Right atrium auricular region (tissue), 2 donors: ENCODE measurements at regions not wholly inside any gene's neighbourhood (a gene's known extent, or its start where the extent isn't known, plus 50 kb on each side); places are given as distances from the start of the nearest gene placed in this dataset.
"Not testable (repeated sequence)": the region's sequence is repeated elsewhere in the genome, so short reads cannot be mapped to it uniquely, and the experiment has no call there.

Experiments used
- DNase-seq: peaks from one replicate; pipeline ENCODE4 v3.0.0-alpha.2; 2019; ENCODE audit warnings: low spot score
- H3K27ac ChIP-seq, 2 donors: fragments of 200-600 bp; sonication (generic); 1 replicate in 1 of 2; 2 replicates in 1 of 2; pipeline ENCODE4 v1.5.1; 2016 to 2019
- H3K27me3 ChIP-seq, 2 donors: fragments of 200-600 bp; sonication (generic); one replicate each; pipeline versions ENCODE4 v1.5.1 to v1.6.0; 2017 to 2019
- H3K36me3 ChIP-seq: fragments of 200-600 bp; sonication (generic); one replicate; pipeline ENCODE4 v1.5.1; 2016
- H3K4me1 ChIP-seq, 2 donors: fragments of 200-600 bp; sonication (generic); one replicate each; pipeline versions ENCODE4 v1.5.1 to v1.6.0; 2017 to 2019
- H3K4me3 ChIP-seq, 2 donors: fragments of 200-600 bp; sonication (generic); 1 replicate in 1 of 2; 2 replicates in 1 of 2; pipeline ENCODE4 v1.5.1; 2017 to 2019; ENCODE audit warnings: mild to moderate bottlenecking in 1 of 2, moderate library complexity in 1 of 2
- H3K9me3 ChIP-seq, 2 donors: fragments of 200-600 bp; sonication (generic); one replicate each; pipeline ENCODE4 v1.5.1; 2019
- TF ChIP-seq, protein P1 (sequence below), 2 donors: fragments of 200-600 bp; sonication (generic); IDR thresholded peaks; one replicate each; pipeline ENCODE4 v1.5.1; 2019; ENCODE audit warnings: antibody characterized with exemption in 2 of 2

DNA sequence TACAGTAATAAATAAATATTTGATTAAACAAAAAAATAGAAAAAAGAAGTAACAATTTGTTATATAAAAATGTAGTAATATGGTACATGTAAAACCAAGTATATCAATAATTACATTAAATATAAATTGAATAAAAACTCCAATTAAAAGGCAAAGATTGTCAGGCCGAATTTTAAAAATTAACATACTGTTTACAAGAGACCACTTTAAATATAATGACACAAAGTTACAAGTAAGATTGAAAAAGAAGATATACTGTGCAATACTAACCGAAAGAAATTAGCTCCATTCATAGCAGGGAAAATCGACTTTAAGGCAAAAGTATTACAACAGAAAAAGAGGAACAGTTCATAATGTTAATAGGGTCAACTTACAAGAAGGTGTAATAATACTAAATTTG lies 571.5 kb upstream of the ARID1B start:
- no peak overlapping the region for H3K27ac ChIP-seq

GRCh38 chr6:156199182-156199581 lies 578.0 kb upstream of the ARID1B start:
- H3K9me3 ChIP-seq = no peaks in the 10 kb centered on the region
- no peak overlapping the region for H3K27ac ChIP-seq
- H3K27me3 ChIP-seq = no peaks in the 10 kb centered on the region
- no peaks in the 10 kb centered on the region for H3K36me3 ChIP-seq
- no peak overlapping the region for H3K4me3 ChIP-seq
- TF ChIP-seq, protein P1, sequence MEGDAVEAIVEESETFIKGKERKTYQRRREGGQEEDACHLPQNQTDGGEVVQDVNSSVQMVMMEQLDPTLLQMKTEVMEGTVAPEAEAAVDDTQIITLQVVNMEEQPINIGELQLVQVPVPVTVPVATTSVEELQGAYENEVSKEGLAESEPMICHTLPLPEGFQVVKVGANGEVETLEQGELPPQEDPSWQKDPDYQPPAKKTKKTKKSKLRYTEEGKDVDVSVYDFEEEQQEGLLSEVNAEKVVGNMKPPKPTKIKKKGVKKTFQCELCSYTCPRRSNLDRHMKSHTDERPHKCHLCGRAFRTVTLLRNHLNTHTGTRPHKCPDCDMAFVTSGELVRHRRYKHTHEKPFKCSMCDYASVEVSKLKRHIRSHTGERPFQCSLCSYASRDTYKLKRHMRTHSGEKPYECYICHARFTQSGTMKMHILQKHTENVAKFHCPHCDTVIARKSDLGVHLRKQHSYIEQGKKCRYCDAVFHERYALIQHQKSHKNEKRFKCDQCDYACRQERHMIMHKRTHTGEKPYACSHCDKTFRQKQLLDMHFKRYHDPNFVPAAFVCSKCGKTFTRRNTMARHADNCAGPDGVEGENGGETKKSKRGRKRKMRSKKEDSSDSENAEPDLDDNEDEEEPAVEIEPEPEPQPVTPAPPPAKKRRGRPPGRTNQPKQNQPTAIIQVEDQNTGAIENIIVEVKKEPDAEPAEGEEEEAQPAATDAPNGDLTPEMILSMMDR (IDR thresholded peaks at IDR 0.05) = no peak
- H3K4me1 ChIP-seq = no peaks in the 10 kb centered on the region
- no peak for DNase-seq

More for the DNA sequence above, 571.5 kb upstream of the ARID1B start:
- Histone ChIP-seq H3K4me3 (no peak overlapping the region), H3K9me3 (peaks cover 0 to 35% of the 10 kb centered on the region in 2 donors), H3K36me3 (no peaks in the 10 kb centered on the region), H3K27me3 (no peaks in the 10 kb centered on the region), H3K4me1 (no peaks in the 10 kb centered on the region)
- TF ChIP-seq, protein P1 (IDR thresholded peaks at IDR 0.05) = no peak
- no peak for DNase-seq

DNA sequence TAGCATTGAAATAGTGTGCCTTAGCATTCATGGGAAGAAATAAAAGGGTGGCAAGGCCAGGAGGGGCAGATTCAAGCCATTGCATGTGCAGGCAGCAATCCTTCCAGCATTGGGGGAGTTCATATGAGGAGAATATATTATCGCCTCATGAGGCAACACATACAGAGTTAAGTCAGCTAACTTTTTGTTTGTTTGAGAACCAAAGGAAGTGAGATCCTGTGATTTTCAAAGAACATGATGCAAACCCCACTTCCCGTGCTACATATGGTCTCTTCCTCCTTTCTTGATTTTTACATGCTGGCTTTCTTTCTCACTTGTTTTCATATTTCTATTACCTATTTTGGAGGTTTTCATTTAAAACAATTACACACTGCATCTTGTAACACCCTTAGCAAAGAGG lies 579.7 kb upstream of the ARID1B start:
- Histone ChIP-seq H3K27ac (no peak overlapping the region), H3K36me3 (no peaks in the 10 kb centered on the region), H3K4me1 (no peaks in the 10 kb centered on the region), H3K4me3 (no peak overlapping the region), H3K9me3 (no peaks in the 10 kb centered on the region), H3K27me3 (no peaks in the 10 kb centered on the region)
- DNase-seq = no peak
- TF ChIP-seq, protein P1 (IDR thresholded peaks at IDR 0.05) = no peak

DNA sequence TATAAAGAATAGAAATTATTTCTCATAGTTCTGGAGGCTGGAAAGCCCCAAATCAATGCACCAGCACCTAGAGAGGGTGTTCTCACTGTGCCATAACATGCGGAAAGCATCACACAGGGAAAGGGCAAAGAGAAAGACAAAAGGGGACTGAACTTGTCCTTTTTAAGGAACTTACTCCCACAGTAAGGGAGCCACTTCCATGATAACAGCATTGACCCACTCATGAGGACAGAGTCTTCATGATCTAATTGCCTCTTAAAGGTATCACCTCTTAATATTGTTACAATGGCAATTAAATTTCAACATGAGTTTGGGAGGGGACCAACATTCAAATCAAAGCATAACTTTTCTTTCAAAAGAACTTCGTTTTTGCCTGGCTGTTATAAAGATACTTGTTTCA lies 582.2 kb upstream of the ARID1B start:
- TF ChIP-seq, protein P1 (IDR thresholded peaks at IDR 0.05) = no peak
- no peak for DNase-seq
- Histone ChIP-seq H3K36me3 (no peaks in the 10 kb centered on the region), H3K4me1 (no peaks in the 10 kb centered on the region), H3K27ac (no peak overlapping the region), H3K4me3 (no peak overlapping the region), H3K9me3 (no peaks in the 10 kb centered on the region), H3K27me3 (no peaks in the 10 kb centered on the region)

GRCh38 chr6:156193381-156193780 lies 583.8 kb upstream of the ARID1B start:
- no peaks in the 10 kb centered on the region for H3K9me3 ChIP-seq
- H3K27me3 ChIP-seq = no peaks in the 10 kb centered on the region
- no peak overlapping the region for H3K27ac ChIP-seq
- no peak overlapping the region for H3K4me3 ChIP-seq
- TF ChIP-seq, protein P1 (IDR thresholded peaks at IDR 0.05) = no peak
- no peaks in the 10 kb centered on the region for H3K4me1 ChIP-seq
- no peaks in the 10 kb centered on the region for H3K36me3 ChIP-seq
- no peak for DNase-seq

DNA sequence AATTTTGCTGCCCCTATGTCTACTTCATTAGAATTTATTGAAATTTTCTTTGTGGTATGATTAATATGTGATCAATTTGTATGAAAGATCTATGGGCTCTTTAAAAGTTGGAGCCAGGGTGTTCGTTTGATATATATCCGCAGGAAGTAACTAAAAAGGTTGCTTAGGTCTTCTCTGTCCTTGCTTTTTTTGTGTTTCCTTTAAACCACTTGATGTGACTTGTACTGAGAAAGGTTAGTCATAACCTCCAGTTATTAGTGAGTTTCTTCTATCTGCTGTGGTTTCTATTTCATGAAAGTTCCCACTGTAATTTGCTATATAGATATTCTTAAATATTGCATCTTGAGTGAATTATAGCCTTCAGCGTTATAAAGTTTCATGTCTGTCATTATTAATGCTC lies 585.3 kb upstream of the ARID1B start:
- TF ChIP-seq, protein P1 (IDR thresholded peaks at IDR 0.05) = no peak
- no peak for DNase-seq
- H3K27me3 ChIP-seq = no peaks in the 10 kb centered on the region

GRCh38 chr6:156191390-156191789 lies 585.8 kb upstream of the ARID1B start:
- not testable (repeated sequence) for H3K27me3 ChIP-seq, H3K9me3 ChIP-seq, DNase-seq, H3K4me3 ChIP-seq, H3K4me1 ChIP-seq, H3K27ac ChIP-seq, H3K36me3 ChIP-seq

More for the DNA sequence above, 585.3 kb upstream of the ARID1B start:
- no peaks in the 10 kb centered on the region for H3K9me3 ChIP-seq
- no peaks in the 10 kb centered on the region for H3K36me3 ChIP-seq
- H3K4me1 ChIP-seq = no peaks in the 10 kb centered on the region
- H3K4me3 ChIP-seq = no peak overlapping the region
- H3K27ac ChIP-seq = no peak overlapping the region
